ENCODE measurements at regions not wholly inside any gene's neighbourhood (a gene's known extent, or its start where the extent isn't known, plus 50 kb on each side); places are given as distances from the start of the nearest gene placed in this dataset.
"Not testable (repeated sequence)": the region's sequence is repeated elsewhere in the genome, so short reads cannot be mapped to it uniquely, and the experiment has no call there.

- DNase-seq (ENCODE audit: low read depth in 2 of 2) = no peak
Observed at GRCh38 chr7:3138206-3138605, 94.5 kb upstream of the CARD11 start.

GRCh38 chr7:3138997-3139396 is 95.3 kb upstream of the CARD11 start:
- DNase-seq (ENCODE audit: low read depth in 2 of 2) = no peak

- no peak for DNase-seq (ENCODE audit: low read depth in 2 of 2)
Observed at GRCh38 chr7:3140834-3141233, 97.2 kb upstream of the CARD11 start.

GRCh38 chr7:3141326-3141725 is 97.7 kb upstream of the CARD11 start:
- no peak for DNase-seq (ENCODE audit: low read depth in 2 of 2)

GRCh38 chr7:3143869-3144775 is 100.5 kb upstream of the CARD11 start:
- no peak for DNase-seq (ENCODE audit: low read depth in 2 of 2)

- DNase-seq (ENCODE audit: low read depth in 2 of 2) = not testable (repeated sequence)
Observed at GRCh38 chr7:3144776-3145125, 101.1 kb upstream of the CARD11 start.

- DNase-seq (ENCODE audit: low read depth in 2 of 2) = no peak
Observed at GRCh38 chr7:3146571-3147226, 103.0 kb upstream of the CARD11 start.

- DNase-seq (ENCODE audit: low read depth in 2 of 2) = not testable (repeated sequence)
Observed at GRCh38 chr7:3148471-3148870, 104.8 kb upstream of the CARD11 start.

- no peak for DNase-seq (ENCODE audit: low read depth in 2 of 2)
Observed at GRCh38 chr7:3149231-3149995, 105.7 kb upstream of the CARD11 start.

- no peak for DNase-seq (ENCODE audit: low read depth in 2 of 2)
Observed at GRCh38 chr7:3150027-3150426, 106.4 kb upstream of the CARD11 start.

GRCh38 chr7:3151784-3152183 is 108.1 kb upstream of the CARD11 start:
- DNase-seq (ENCODE audit: low read depth in 2 of 2) = no peak

GRCh38 chr7:3152714-3153113 is 109.0 kb upstream of the CARD11 start:
- no peak for DNase-seq (ENCODE audit: low read depth in 2 of 2)

GRCh38 chr7:3153118-3153517 is 109.5 kb upstream of the CARD11 start:
- no peak for DNase-seq (ENCODE audit: low read depth in 2 of 2)

GRCh38 chr7:3154317-3154716 is 110.7 kb upstream of the CARD11 start:
- no peak for DNase-seq (ENCODE audit: low read depth in 2 of 2)

- DNase-seq (ENCODE audit: low read depth in 2 of 2) = peak in 1 of 2 donors; percentile 36
Observed at GRCh38 chr7:3154881-3155494, 111.3 kb upstream of the CARD11 start.

GRCh38 chr7:3156508-3156907 is 112.8 kb upstream of the CARD11 start:
- no peak for DNase-seq (ENCODE audit: low read depth in 2 of 2)

- no peak for DNase-seq (ENCODE audit: low read depth in 2 of 2)
Observed at GRCh38 chr7:3157566-3158287, 114.1 kb upstream of the CARD11 start.

GRCh38 chr7:3158341-3158760 is 114.7 kb upstream of the CARD11 start:
- no peak for DNase-seq (ENCODE audit: low read depth in 2 of 2)

GRCh38 chr7:3159039-3159438 is 115.4 kb upstream of the CARD11 start:
- no peak for DNase-seq (ENCODE audit: low read depth in 2 of 2)

- no peak for DNase-seq (ENCODE audit: low read depth in 2 of 2)
Observed at GRCh38 chr7:3159445-3159844, 115.8 kb upstream of the CARD11 start.

- not testable (repeated sequence) for DNase-seq (ENCODE audit: low read depth in 2 of 2)
Observed at GRCh38 chr7:3159926-3160325, 116.3 kb upstream of the CARD11 start.

Data from stimulated activated CD4-positive, alpha-beta T cell treated with anti-CD3 and anti-CD28 coated beads, Interleukin-1b, Interleukin-23, amount 100 ng/mL, for 1 hour (primary cell).